ENCODE measurements at regions not wholly inside any gene's neighbourhood (a gene's known extent, or its start where the extent isn't known, plus 50 kb on each side); places are given as distances from the start of the nearest gene placed in this dataset.

DNA sequence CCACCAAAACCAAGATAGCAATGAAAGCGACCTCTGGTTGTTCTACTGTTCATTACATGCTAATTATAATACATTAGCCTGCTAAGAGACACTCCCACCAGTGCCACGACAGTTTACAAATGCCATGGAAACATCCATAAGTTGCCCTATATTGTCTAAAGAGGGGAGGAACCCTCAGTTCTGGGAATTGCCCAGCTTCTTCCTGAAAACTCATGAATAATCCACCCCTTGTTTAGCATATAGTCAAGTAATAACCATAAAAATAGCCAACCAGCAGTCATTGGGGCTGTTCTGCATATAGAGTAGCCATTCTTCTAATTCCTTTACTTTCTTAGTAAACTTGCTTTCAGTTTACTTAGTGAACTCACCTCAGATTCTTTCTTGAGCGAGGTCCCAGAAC, 189.8 kb upstream of the SOX11 start:
- no peak for DNase-seq (ENCODE audit: low read depth in 2 of 3, low spot score in 2 of 3)

DNA sequence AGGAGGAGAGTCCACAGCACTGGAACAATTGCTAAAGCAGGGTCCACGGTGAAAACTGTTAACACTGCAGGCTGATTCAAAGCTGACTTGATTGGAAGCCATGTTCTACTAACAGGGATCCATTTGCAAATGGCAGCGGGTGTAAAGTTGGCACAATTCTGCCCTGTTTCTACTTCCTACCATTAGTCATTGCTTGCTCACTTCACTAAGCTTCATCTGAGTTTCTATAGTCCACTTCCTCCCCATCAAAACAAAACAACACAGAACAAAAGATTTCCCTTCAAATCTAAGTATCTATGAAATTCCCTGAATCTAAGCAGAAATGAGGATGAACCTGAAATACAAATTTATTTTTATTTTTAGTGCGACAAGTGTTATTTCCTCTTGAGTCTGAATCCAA, 187.4 kb upstream of the SOX11 start:
- no peak for DNase-seq (ENCODE audit: low read depth in 2 of 3, low spot score in 2 of 3)

DNA sequence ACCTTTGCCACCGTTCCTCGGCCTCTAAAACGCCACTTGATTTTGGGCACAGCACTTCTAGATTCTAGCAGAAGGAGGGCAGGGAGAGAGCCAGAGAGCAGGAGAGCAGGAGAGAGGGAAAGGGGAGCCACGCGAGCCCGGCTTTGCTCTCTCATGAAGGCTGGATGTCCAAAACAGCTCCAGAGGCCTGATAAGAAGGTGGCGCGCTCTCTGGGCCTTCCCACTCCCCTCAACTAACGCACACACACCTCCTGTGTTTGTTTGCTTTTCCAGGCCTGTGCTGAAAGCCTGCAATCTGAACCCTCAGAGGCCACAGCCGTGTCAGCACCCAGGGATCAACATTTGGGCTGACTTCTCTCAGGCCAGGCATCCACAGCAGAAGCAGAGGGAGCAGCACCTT, 184.8 kb upstream of the SOX11 start:
- no peak for DNase-seq (ENCODE audit: low read depth in 2 of 3, low spot score in 2 of 3)

DNA sequence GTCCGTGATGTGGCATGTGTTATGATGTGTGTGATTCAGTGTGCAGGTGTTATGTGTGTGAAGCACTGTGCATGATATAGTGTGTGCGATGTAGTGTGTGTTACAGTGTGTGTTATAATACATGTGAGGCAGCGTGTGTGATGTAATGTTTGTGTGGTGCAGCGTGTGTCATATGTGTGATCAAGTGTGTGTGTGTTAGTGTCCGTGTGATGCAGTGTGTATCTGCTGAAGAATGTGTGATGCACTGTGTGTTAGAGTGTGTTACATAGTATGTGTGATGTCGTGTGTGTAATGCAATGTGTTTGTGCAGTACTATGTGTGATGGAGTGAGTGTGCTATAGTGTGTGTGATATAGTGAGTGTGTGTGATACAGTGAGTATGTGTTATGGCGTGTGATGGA, 182.8 kb upstream of the SOX11 start:
- DNase-seq (ENCODE audit: low read depth in 2 of 3, low spot score in 2 of 3), result no peak

DNA sequence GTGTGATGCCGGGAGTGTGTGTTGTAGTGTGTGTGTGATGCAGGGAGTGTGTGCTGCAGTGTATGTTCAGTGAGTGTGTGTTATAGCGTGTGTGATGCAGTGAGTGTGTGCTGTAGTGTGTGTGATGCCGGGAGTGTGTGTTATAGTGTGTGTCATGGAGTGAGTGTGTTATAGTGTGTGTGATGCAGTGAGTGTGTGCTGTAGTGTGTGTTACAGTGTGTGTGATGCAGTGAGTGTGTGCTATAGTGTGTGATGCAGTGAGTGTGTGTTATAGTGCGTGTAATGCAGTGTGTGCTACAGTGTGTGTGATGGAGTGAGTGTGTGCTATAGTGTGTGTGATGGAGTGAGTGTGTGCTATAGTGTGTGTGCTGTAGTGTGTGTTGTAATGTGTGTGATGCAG, 182.1 kb upstream of the SOX11 start:
- DNase-seq (ENCODE audit: low read depth in 2 of 3, low spot score in 2 of 3), result no peak

DNA sequence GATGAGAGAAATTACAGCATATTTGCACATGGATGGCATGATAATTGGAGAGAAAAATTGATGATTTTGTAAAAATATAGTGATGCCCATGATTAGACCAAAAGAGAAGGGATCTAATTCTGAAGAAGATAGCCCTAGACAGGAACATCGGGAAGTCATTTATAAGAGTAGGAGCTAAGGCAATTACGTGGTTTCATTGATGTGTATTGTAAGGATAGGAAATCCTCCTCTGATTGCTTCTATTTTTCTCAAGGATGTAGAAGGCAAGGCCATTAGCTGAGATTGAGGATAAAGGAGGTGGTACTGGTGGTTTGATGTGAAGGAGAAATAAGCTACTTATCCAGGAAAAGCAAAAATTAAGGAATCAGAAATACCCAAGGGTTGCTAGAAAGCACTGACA, 176.5 kb upstream of the SOX11 start:
- DNase-seq (ENCODE audit: low read depth in 2 of 3, low spot score in 2 of 3), result no peak

DNA sequence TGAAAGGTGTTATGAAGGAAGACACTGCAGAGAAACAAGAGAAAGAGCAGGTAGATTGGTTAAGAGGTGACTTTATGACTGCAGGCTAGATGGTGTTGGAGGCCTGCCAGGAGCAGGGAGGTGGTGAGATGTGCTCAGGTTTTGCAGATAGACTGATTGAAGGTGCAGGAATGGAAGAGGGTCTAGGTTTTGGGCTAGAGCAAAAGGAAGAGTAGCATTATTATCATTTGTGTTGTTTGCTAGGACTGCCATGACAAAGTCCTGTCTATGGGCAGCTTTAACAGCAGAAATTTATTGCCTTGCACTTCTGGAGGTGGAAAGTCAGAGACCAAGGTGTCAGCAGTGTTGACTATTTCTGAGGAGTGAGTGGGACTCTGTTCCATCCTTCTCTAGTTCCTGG, 172.9 kb upstream of the SOX11 start:
- DNase-seq (ENCODE audit: low read depth in 2 of 3, low spot score in 2 of 3), result no peak

DNA sequence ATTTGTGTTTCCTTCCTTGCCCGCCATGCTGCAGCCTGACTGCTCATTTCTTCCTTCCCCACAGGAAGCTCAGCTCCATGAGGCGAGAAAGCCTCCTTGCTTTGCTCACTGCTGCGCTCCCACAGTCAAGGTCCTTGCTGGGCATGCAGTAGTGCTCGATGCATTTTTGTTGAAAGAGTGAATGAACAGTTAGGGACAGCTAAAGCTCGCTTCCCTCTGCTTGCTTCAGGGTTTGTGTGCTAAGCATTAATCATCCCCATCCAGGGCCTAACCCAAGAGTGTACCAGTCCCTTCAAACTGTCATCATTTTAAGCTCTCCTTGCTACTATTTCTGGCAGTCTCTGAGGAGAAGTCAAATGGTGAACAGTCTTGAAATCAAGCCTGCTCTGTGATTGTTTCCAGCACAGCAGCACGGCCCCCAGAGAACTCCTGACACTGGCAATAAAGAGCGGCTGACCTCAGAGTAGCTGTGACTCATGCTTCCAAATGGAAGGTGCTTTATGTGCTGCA, 171.7 kb upstream of the SOX11 start:
- no peak for DNase-seq (ENCODE audit: low read depth in 2 of 3, low spot score in 2 of 3)

DNA sequence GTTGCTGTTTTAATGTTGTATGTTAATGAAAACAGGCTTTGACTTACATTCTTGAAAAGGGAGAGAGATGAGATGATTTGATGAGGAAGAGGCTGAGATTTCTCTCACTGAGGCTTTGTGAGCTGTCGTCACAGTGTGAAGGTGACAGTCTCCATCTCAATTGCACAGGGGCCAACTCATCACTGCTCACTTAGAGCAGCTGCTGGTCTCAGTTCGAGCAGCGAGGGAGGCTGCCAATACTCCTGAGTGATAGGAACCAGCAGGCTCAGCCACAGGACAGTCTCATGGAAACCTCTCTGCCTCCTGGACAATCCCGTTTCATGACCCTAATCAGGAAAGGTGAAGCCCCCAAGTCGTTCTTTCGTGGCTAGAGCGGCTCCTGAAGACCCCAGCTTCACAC, 170.7 kb upstream of the SOX11 start:
- no peak for DNase-seq (ENCODE audit: low read depth in 2 of 3, low spot score in 2 of 3)

DNA sequence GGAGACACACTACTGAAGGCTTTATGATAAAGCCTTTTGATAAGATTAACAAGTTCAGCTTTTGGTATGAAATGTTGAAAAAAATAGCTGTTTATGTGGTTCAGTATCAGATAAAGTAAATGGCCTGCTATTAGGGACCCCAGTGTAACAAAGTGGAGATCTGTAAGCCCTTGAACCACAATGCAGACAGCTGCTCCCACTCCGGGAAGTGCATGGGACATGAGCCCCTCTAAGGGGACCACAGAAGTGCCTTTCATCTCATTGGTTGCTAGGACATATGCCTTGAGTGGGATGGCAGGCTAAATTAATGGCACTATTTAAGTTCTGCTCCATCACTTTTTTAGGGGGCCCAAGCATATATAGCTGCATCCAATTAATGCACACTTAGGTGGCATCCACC, 167.6 kb upstream of the SOX11 start:
- no peak for DNase-seq (ENCODE audit: low read depth in 2 of 3, low spot score in 2 of 3)

DNA sequence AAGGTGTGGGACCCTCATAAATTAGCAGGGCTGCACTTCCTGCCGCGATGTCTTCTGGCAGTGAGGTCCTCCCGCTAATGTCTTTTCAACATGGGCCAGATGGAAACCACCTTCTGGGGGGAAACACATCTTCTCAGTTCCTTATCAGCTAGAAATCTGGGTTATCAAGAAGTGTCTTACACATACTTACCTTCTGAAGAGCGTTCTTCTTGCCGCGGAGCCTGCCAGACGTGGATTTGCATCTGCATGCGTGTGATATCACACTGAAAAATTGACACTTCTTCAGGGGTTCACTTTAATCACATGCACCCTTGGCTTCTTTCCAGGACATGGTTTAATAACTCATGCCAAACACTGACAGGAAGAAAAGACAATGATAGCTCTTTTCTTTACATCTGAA, 163.5 kb upstream of the SOX11 start:
- no peak for DNase-seq (ENCODE audit: low read depth in 2 of 3, low spot score in 2 of 3)

DNA sequence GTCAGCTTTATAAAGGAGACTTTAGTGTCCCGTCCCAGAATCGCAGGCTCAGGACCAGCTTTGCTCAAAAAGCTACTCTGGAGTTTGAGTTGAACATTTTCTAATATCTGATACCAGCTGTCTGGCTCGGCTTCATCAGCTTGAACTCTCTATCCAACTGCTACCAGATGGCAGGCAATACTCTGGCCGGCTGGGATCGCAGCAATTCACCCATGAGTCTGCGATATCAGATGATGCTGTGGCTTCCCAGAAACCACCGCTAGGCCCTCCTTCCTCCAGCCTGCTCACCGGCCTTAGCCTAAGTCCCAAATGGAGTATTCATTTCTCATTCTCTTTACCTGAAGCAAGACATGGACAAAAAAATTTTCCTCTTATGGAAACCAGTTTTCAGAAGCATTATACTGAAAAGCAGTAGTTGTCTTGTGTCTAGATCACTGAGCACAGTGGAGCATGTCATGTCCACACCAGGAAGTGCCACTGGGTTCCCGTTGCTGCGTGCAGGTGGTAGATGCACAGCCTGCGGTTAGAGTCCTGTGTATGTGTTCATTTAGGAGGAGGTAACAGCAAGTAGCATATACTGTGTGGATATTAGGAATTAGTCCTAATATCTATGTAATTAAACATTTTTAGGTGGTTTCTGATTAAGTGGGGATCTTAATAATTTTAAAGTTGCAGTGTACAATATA, 162.0 kb upstream of the SOX11 start:
- no peak for DNase-seq (ENCODE audit: low read depth in 2 of 3, low spot score in 2 of 3)

DNA sequence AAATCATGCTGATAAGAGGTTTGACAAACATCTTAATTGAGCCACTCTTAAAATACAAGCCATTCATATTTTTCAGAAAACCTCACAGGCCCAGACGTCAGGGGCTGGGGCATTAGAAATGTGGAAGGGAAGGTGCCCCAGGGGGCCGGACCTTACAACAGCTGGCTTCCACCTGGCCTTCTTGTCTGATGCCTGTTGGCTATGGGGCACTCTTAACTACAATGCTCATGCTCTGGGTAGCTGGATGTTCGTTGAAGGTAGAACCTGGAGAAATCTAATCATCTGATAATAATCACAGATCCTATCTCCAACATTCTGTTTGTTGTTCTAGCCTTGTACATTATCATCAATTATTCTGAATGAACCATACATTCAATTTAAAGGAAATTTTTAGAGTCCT, 156.9 kb upstream of the SOX11 start:
- no peak for DNase-seq (ENCODE audit: low read depth in 2 of 3, low spot score in 2 of 3)

DNA sequence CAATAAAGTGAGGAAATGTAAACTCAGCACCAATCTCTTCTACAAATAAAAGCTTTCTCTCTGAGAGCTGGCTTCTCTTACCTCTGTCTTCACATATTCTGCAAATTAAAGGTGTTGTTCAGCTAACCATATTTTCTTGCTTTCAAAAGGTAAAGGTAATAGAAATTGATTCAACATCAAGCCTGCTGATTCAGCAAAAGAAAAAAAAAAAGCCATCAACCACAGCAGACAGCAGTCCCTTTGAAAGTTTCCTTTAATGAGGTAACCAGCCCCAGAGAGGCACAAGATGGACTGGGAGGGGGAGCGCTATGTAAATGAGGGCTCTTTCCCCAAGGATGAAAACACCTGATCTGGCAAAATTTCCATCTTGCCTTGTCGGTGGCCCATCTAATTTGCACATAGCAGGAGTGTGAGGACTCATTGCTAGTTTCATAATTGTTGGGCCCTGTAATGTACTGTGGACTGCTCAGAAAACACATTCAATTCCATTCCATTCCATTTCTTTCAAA, 154.9 kb upstream of the SOX11 start:
- DNase-seq (ENCODE audit: low read depth in 2 of 3, low spot score in 2 of 3), result no peak

DNA sequence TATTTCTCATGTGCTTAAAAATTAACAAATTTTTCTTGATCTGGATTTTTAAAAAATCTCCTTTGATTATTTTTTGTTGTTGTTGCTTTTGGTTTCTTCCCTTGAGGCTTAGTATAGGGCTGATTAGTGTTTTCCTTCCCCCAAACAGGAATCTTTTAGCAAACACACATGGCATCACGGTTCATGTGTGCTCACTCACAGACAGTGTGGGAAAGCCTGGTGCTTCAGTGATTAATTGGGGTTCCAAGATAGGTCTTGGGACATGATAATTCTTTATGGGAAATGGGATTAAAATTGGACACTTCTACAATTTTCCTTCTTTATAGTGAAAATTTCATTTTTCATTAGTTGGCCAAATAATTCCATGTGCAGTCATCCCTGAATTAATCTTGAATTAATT, 153.9 kb upstream of the SOX11 start:
- no peak for DNase-seq (ENCODE audit: low read depth in 2 of 3, low spot score in 2 of 3)

DNA sequence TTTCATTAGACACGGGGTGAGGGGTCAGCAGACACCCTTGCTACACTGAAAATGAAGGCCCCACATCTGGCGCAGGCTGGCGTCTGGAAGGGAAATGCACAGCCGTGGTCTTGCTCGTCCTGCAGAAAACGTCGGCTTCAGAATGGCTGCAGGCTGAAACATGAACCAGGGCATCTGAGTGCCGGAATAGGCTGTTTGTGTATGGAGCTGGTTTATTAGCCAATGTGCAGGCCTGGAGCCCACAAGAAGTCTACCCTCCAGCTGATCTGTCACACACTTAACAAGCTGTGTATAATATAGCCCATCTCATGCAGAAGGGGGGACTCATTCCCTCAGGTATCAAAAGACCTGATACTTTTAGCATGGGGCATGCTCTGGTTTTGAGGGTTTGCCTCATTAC, 153.4 kb upstream of the SOX11 start:
- DNase-seq (ENCODE audit: low read depth in 2 of 3, low spot score in 2 of 3), result no peak

DNA sequence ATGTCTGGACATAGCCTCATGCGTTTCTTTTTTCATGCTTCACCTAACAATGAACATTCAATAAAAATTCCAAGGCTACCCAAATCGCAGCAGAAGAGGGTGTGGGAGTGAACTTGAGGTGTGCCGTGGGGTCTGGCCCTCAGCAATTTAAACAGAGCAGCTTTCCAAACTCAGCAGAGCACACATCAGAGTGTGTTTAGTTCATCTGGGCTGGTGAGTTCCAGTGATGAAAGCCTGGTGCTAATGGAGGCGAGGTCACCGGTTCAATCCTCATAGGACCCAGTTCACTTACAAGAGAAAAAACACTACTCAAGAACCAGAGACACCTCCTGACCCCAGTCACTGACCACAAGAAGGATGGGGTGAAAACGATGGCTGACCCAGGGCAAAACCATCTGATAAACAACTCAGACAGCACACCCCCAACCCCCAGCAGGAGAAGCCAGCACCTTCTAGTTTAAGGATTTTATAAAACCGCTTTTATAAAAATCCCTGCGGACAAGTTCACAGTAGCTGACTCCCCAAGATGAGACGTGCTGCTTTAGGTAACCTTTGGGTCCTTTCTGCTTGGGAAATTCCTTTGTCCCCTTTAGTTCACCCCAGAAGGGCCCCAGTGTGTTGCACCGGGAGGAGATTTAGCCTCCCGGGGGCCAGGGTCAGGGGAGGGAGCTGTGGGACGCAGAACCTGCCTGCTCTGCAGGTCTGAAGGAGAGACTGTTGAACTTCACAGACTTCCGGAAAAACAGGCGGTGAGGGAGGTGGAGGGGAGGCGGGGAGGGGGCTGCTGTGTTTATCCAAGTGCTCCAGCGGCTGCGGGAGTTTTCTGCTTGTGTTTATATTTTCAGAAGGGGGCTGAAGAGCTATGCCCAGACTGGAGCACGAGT, 152.7 kb upstream of the SOX11 start:
- no peak for DNase-seq (ENCODE audit: low read depth in 2 of 3, low spot score in 2 of 3)

DNA sequence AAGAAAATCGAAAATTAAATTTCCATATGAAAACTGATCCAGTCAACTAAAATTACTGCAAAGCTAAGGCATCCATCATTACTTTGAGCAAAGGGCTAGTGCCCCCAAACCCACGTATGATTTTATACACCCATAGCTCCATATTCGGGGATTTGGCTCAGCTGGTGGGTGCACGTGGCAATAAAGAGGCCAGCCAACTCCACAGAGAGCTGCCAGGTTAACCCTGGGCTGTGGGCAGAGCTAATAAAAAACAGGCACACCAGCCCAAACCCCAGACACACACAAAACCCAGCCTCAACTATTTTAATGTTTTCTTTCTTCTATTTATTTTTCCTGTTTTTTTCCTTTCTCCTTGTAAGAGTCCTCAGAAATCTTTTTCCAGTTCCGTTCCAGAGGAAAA, 151.3 kb upstream of the SOX11 start:
- DNase-seq (ENCODE audit: low read depth in 2 of 3, low spot score in 2 of 3), result no peak

DNA sequence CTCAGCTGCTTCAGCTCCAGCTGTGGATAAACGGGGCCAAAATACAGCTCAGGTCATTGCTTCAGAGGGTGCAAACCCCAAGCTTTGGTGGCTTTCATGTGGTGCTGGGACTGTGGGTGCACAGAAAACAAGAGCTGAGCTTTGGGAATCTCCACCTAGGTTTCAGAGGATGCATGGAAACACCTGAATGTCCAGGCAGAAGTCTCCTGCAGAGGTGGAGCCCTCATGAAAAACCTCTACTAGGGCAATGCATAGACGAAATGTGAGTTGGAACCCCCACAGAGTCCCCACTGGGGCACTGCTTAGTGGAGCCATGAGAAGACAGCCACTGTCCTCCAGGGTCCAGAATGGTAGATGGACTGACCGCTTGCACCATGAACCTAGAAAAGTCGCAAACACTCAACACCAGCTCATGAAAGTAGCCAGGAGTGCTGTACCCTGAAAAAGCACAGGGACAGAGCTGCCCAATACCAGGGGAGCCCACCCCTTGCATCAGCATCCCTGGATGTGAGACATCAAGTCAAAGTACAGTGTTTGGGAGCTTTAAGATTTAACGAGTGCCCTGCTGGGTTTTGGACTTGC, 147.9 kb upstream of the SOX11 start:
- DNase-seq (ENCODE audit: low read depth in 2 of 3, low spot score in 2 of 3), result no peak

DNA sequence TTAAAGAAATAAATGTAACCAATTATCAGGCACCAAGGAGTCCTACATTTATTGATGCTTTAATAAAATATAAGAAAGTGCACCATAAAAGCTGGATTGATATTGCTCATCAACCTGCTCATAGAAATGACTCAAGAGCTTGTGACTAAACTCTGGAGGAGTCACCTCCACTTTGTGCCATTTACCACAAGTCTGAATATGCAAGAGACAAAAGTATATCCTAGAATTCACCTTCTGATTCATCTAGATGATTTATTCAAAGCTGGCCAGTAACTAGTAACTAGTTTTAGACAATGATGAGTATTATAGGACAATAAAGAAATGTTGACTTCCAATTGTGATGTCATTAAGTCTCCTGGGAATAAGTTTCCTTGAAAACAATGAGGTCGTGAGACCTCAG, 146.0 kb upstream of the SOX11 start:
- DNase-seq (ENCODE audit: low read depth in 2 of 3, low spot score in 2 of 3), result no peak

DNA sequence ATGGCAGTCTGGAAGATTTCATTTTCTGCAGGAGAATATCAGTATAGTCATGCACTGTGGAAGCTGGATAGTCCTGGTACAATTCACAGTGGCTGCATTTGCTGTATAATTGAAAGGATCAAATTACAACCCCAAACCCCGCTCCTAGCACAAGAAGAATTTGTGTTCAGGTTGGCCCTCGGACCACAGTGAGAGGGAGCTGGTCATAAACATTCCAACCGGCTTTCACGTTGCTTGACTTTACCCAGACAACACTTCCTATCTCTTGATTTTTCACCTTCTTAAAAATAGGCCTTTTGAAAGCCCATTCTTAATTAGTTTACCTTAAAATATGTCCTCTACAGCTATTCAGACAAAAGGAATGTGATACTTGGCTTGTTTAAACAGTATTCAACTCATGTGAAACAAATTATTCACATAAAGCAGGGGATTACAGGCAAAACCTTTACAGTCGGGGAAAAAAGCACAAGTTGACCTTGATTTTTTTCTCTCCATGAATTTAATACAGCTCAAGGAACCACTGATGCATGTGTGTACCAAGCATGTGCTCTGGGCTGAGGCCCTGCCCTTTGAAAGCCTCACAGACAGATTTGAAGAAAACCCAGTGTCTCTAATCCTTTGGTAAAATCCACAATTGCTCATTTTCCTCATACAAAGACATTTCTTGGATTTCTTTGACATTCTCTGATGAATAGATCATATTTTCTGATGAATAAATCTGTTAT, 143.0 kb upstream of the SOX11 start:
- DNase-seq (ENCODE audit: low read depth in 2 of 3, low spot score in 2 of 3), result no peak
